22Rv1 (cell line): ENCODE measurements at regions not wholly inside any gene's neighbourhood (a gene's known extent, or its start where the extent isn't known, plus 50 kb on each side); places are given as distances from the start of the nearest gene placed in this dataset.

ENCODE experiments used
- ZFX ChIP-seq: fragments of 450-650 bp; IDR thresholded peaks from 2 replicates; pipeline ENCODE4 v1.6.1; 2017; ENCODE audit warnings: antibody characterized with exemption, borderline replicate concordance
- TF ChIP-seq, protein P1 (sequence below): fragments of 450-650 bp; IDR thresholded peaks from 2 replicates; pipeline ENCODE4 v1.5.1; 2017; ENCODE audit warnings: mild to moderate bottlenecking

DNA sequence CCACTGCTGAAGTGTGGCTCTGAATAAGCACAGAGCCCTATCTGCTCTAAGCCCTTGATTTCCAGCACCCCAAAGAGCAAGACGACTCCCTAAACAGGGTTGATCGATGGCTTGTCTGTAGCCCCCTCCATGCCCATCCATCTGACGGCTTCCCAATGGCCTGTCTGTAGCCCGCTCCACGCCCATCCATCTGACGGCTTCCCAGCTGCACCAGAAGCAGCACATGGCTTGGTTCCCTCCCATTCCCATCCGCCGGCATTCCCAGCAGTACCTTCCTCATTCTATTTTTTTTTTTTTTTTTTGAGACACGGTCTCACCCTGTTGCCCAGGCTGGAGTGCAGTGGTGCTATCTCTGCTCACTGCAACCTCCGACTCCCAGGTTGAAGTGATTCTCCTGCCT, 64.5 kb downstream of the RBFOX3 start:
- TF ChIP-seq, protein P1, sequence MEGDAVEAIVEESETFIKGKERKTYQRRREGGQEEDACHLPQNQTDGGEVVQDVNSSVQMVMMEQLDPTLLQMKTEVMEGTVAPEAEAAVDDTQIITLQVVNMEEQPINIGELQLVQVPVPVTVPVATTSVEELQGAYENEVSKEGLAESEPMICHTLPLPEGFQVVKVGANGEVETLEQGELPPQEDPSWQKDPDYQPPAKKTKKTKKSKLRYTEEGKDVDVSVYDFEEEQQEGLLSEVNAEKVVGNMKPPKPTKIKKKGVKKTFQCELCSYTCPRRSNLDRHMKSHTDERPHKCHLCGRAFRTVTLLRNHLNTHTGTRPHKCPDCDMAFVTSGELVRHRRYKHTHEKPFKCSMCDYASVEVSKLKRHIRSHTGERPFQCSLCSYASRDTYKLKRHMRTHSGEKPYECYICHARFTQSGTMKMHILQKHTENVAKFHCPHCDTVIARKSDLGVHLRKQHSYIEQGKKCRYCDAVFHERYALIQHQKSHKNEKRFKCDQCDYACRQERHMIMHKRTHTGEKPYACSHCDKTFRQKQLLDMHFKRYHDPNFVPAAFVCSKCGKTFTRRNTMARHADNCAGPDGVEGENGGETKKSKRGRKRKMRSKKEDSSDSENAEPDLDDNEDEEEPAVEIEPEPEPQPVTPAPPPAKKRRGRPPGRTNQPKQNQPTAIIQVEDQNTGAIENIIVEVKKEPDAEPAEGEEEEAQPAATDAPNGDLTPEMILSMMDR: no peak
- no peak for TF ChIP-seq ZFX
